Ishikawa (cell line): ENCODE measurements at regions not wholly inside any gene's neighbourhood (a gene's known extent, or its start where the extent isn't known, plus 50 kb on each side); places are given as distances from the start of the nearest gene placed in this dataset.

Source experiments
- CEBPB ChIP-seq: IDR thresholded peaks from 2 replicates; pipeline ENCODE4 v1.6.1; 2012
- CREB1 ChIP-seq: IDR thresholded peaks from 2 replicates; pipeline ENCODE4 v1.6.1; 2012; ENCODE audit warnings: low read depth
- EGR1 ChIP-seq: IDR thresholded peaks from 2 replicates; pipeline ENCODE4 v1.6.1; 2012
- EP300 ChIP-seq: IDR thresholded peaks from 2 replicates; pipeline ENCODE4 v1.6.1; 2012; ENCODE audit warnings: borderline replicate concordance
- FOXM1 ChIP-seq: IDR thresholded peaks from 2 replicates; pipeline ENCODE4 v1.6.1; 2012; ENCODE audit warnings: low read depth, borderline replicate concordance
- MAX ChIP-seq: IDR thresholded peaks from 2 replicates; pipeline ENCODE4 v1.6.1; 2012
- NFIC ChIP-seq: IDR thresholded peaks from 2 replicates; pipeline ENCODE4 v1.6.1; 2012
- RAD21 ChIP-seq: IDR thresholded peaks from 2 replicates; pipeline ENCODE4 v1.6.1; 2012; ENCODE audit warnings: low read depth
- REST ChIP-seq: IDR thresholded peaks from 2 replicates; pipeline ENCODE4 v1.6.1; 2012; ENCODE audit warnings: low read depth, mild to moderate bottlenecking
- TAF1 ChIP-seq: IDR thresholded peaks from 2 replicates; pipeline ENCODE4 v1.6.1; 2012; ENCODE audit warnings: low read depth, mild to moderate bottlenecking
- TCF12 ChIP-seq: IDR thresholded peaks from 2 replicates; pipeline ENCODE4 v1.6.1; 2012; ENCODE audit warnings: low read depth
- TEAD4 ChIP-seq: IDR thresholded peaks from 2 replicates; pipeline ENCODE4 v1.6.1; 2012
- USF1 ChIP-seq: IDR thresholded peaks from 2 replicates; pipeline ENCODE4 v1.6.1; 2012
- YY1 ChIP-seq: IDR thresholded peaks from 2 replicates; pipeline ENCODE4 v1.6.1; 2012; ENCODE audit warnings: low read depth
- ZBTB7A ChIP-seq: IDR thresholded peaks from 2 replicates; pipeline ENCODE4 v1.6.1; 2012; ENCODE audit warnings: low read depth

GRCh38 chr5:117266280-117266679 is 691.7 kb upstream of the SEMA6A start:
- TF ChIP-seq CREB1 = no peak
- no peak for TF ChIP-seq YY1
- TF ChIP-seq TCF12 = no peak
- no peak for TF ChIP-seq REST
- TF ChIP-seq TEAD4 = no peak
- TF ChIP-seq USF1 = no peak
- TF ChIP-seq RAD21 = no peak
- TF ChIP-seq CEBPB = no peak
- no peak for TF ChIP-seq NFIC
- no peak for TF ChIP-seq EGR1
- TF ChIP-seq ZBTB7A = no peak
- TF ChIP-seq TAF1 = no peak
- no peak for TF ChIP-seq MAX
- no peak for TF ChIP-seq EP300
- no peak for TF ChIP-seq FOXM1

GRCh38 chr5:117263231-117263630 is 688.6 kb upstream of the SEMA6A start:
- TF ChIP-seq MAX (no peak), TCF12 (no peak), YY1 (no peak), EGR1 (no peak), REST (no peak), TAF1 (no peak), CREB1 (no peak), ZBTB7A (no peak), USF1 (no peak)

GRCh38 chr5:117262572-117263131 is 688.0 kb upstream of the SEMA6A start:
- no peak for TF ChIP-seq CREB1
- TF ChIP-seq MAX = no peak
- TF ChIP-seq FOXM1 = no peak
- no peak for TF ChIP-seq USF1

- no peak for TF ChIP-seq REST
- TF ChIP-seq USF1 = no peak
- no peak for TF ChIP-seq FOXM1
- no peak for TF ChIP-seq ZBTB7A
- TF ChIP-seq EP300 = no peak
- TF ChIP-seq TAF1 = no peak
- TF ChIP-seq TCF12 = no peak
- no peak for TF ChIP-seq MAX
- TF ChIP-seq YY1 = no peak
- TF ChIP-seq CREB1 = no peak
- TF ChIP-seq TEAD4 = no peak
These were observed 687.4 kb upstream of the SEMA6A start for GRCh38 chr5:117261948-117262571.
